Neural cell (in vitro differentiated cells): ENCODE measurements at regions not wholly inside any gene's neighbourhood (a gene's known extent, or its start where the extent isn't known, plus 50 kb on each side); places are given as distances from the start of the nearest gene placed in this dataset.

Experiments used
- H2AFZ ChIP-seq: fragments of 200-600, 300-800 bp; sonication (generic), shearing (Covaris generic); 2 replicates; pipeline ENCODE4 v1.6.0; 2014; ENCODE audit warnings: low read depth, mild to moderate bottlenecking, antibody characterized with exemption, low read length, moderate library complexity
- H3F3A ChIP-seq: fragments of 200-600 bp; shearing (Covaris generic); 2 replicates; pipeline ENCODE4 v1.6.1; 2016; ENCODE audit warnings: mild to moderate bottlenecking, moderate library complexity, mixed read lengths, antibody characterized with exemption, low read length; ENCODE audit not compliant: insufficient read depth, poor library complexity, severe bottlenecking
- H3K27ac ChIP-seq: fragments of 200-600, 300-800 bp; sonication (generic), shearing (Covaris generic); 2 replicates; pipeline ENCODE4 v1.5.1; 2014; ENCODE audit warnings: mild to moderate bottlenecking, low read length, moderate library complexity
- H3K27me3 ChIP-seq: fragments of 300-800, 200-600 bp; sonication (generic), shearing (Covaris generic); 2 replicates; pipeline ENCODE4 v1.6.0; 2014; ENCODE audit warnings: mild to moderate bottlenecking, low read depth, low read length, moderate library complexity; ENCODE audit not compliant: insufficient read depth
- H3K36me3 ChIP-seq: fragments of 300-800, 200-600 bp; sonication (generic), shearing (Covaris generic); 2 replicates; pipeline ENCODE4 v1.5.1; 2014; ENCODE audit warnings: mild to moderate bottlenecking, antibody characterized with exemption, low read length, moderate library complexity; ENCODE audit not compliant: insufficient read depth
- H3K4me2 ChIP-seq: fragments of 300-800, 200-600 bp; sonication (generic), shearing (Covaris generic); 2 replicates; pipeline ENCODE4 v1.6.0; 2014; ENCODE audit warnings: mild to moderate bottlenecking, low read length
- H3K4me3 ChIP-seq: fragments of 300-800, 200-600 bp; sonication (generic), shearing (Covaris generic); 2 replicates; pipeline ENCODE4 v1.5.1; 2014; ENCODE audit warnings: mild to moderate bottlenecking, low read length, moderate library complexity
- H3K79me2 ChIP-seq: fragments of 200-600 bp; shearing (Covaris generic); replicated peaks from 2 replicates; pipeline ENCODE4 v1.6.0; 2014; ENCODE audit warnings: mild to moderate bottlenecking, low read length, moderate library complexity; ENCODE audit not compliant: insufficient read depth
- H3K9ac ChIP-seq: fragments of 300-800, 200-600 bp; sonication (generic), shearing (Covaris generic); 2 replicates; pipeline ENCODE4 v1.6.1; 2016; ENCODE audit warnings: mild to moderate bottlenecking, low read length, mixed read lengths
- H3K9me2 ChIP-seq: fragments of 200-600 bp; shearing (Covaris generic); 2 replicates; pipeline ENCODE4 v1.6.1; 2016; ENCODE audit warnings: mild to moderate bottlenecking, low read length, mixed read lengths; ENCODE audit not compliant: insufficient read depth
- H3K9me3 ChIP-seq: fragments of 200-600, 300-800 bp; sonication (generic), shearing (Covaris generic); 2 replicates; pipeline ENCODE4 v1.6.1; 2016; ENCODE audit warnings: mild to moderate bottlenecking, mixed run types, low read length, moderate library complexity, mixed read lengths
- H4K20me1 ChIP-seq: fragments of 200-600 bp; shearing (Covaris generic); 2 replicates; pipeline ENCODE4 v1.6.1; 2016; ENCODE audit warnings: mild to moderate bottlenecking, mixed run types; ENCODE audit not compliant: insufficient read depth
- CTCF ChIP-seq: fragments of 450-650 bp; IDR thresholded peaks from 2 replicates; pipeline ENCODE4 v1.5.1; 2014; ENCODE audit warnings: antibody characterized with exemption, mild to moderate bottlenecking, moderate library complexity; ENCODE audit not compliant: poor library complexity, severe bottlenecking
- EP300 ChIP-seq: fragments of 450-650 bp; conservative IDR thresholded peaks from 2 replicates; pipeline ENCODE4 v1.6.1; 2014; ENCODE audit warnings: antibody characterized with exemption, mild to moderate bottlenecking, moderate library complexity; ENCODE audit not compliant: poor library complexity, severe bottlenecking
- EZH2 ChIP-seq: fragments of 200-600, 300-800 bp; shearing (Covaris generic), sonication (generic); IDR thresholded peaks from 2 replicates; pipeline ENCODE4 v1.6.1; 2014; ENCODE audit warnings: antibody characterized with exemption, low read length, borderline replicate concordance, mild to moderate bottlenecking; ENCODE audit not compliant: insufficient read depth, poor library complexity, severe bottlenecking
- MXI1 ChIP-seq: fragments of 450-650 bp; conservative IDR thresholded peaks from 2 replicates; pipeline ENCODE4 v1.6.1; 2014; ENCODE audit warnings: antibody characterized with exemption, mild to moderate bottlenecking; ENCODE audit not compliant: poor library complexity, severe bottlenecking
- POLR2AphosphoS5 ChIP-seq: IDR thresholded peaks from 2 replicates; pipeline ENCODE4 v1.6.1; 2012
- RAD21 ChIP-seq: fragments of 450-650 bp; conservative IDR thresholded peaks from 2 replicates; pipeline ENCODE4 v1.6.1; 2014; ENCODE audit warnings: antibody characterized with exemption, mild to moderate bottlenecking, moderate library complexity
- REST ChIP-seq: IDR thresholded peaks from 2 replicates; pipeline ENCODE4 v1.6.1; 2012; ENCODE audit warnings: borderline replicate concordance
- SMC3 ChIP-seq: fragments of 450-650 bp; conservative IDR thresholded peaks from 2 replicates; pipeline ENCODE4 v1.6.1; 2014; ENCODE audit warnings: antibody characterized with exemption, mild to moderate bottlenecking, moderate library complexity; ENCODE audit not compliant: poor library complexity
- TAF1 ChIP-seq: IDR thresholded peaks from 2 replicates; pipeline ENCODE4 v1.6.1; 2012; ENCODE audit warnings: low read depth

GRCh38 chr22:23388517-23388890 lies 191.6 kb downstream of the IGLL1 start:
- Histone ChIP-seq H3K36me3 (no peaks in the 10 kb centered on the region), H3K4me3 (no peak overlapping the region), H3K9ac (no peak overlapping the region), H3K27ac (no peak overlapping the region), H3K79me2 (no peaks in the 10 kb centered on the region), H3K9me2 (no peaks in the 10 kb centered on the region), H2AFZ (no peak overlapping the region), H3F3A (no peaks in the 10 kb centered on the region), H3K27me3 (no peaks in the 10 kb centered on the region), H3K9me3 (no peaks in the 10 kb centered on the region), H3K4me2 (no peak overlapping the region), H4K20me1 (no peaks in the 10 kb centered on the region)
- TF ChIP-seq POLR2AphosphoS5 (no peak), EP300 (no peak), EZH2 (no peak), MXI1 (no peak), CTCF (no peak), SMC3 (no peak)

- Histone ChIP-seq H3K9me3 (no peaks in the 10 kb centered on the region), H3K4me2 (no peak overlapping the region), H2AFZ (no peak overlapping the region), H3K27ac (no peak overlapping the region), H3K9me2 (no peaks in the 10 kb centered on the region), H3F3A (no peaks in the 10 kb centered on the region), H3K4me3 (no peak overlapping the region), H3K79me2 (no peaks in the 10 kb centered on the region), H4K20me1 (no peaks in the 10 kb centered on the region), H3K27me3 (no peaks in the 10 kb centered on the region), H3K36me3 (no peaks in the 10 kb centered on the region), H3K9ac (no peak overlapping the region)
- TF ChIP-seq POLR2AphosphoS5 (no peak), RAD21 (no peak), CTCF (no peak), EP300 (no peak), REST (no peak), MXI1 (no peak), TAF1 (no peak)
Observed at GRCh38 chr22:23387827-23388516, 192.1 kb downstream of the IGLL1 start.
